ENCODE measurements at regions not wholly inside any gene's neighbourhood (a gene's known extent, or its start where the extent isn't known, plus 50 kb on each side); places are given as distances from the start of the nearest gene placed in this dataset.

- H3K4me1 ChIP-seq, result no peaks in the 10 kb centered on the region
- H3K27ac ChIP-seq, result no peak overlapping the region
- no peak for TF ChIP-seq POLR2A (IDR thresholded peaks at IDR 0.05)
- no peak for TF ChIP-seq CTCF (IDR thresholded peaks at IDR 0.05)
- no peak for DNase-seq
- intact Hi-C loops (cut with DNase I; ENCODE audit: low total_unique reads), result no loop called here
- no peak overlapping the region for H3K4me3 ChIP-seq
- H3K27me3 ChIP-seq, result no peaks in the 10 kb centered on the region
- H3K36me3 ChIP-seq, result no peaks in the 10 kb centered on the region
- H3K9me3 ChIP-seq, result no peaks in the 10 kb centered on the region
These were observed 296.8 kb downstream of the WDR72 start for GRCh38 chr15:53462651-53463050.

GRCh38 chr15:53461677-53462076, 297.8 kb downstream of the WDR72 start:
- no peaks in the 10 kb centered on the region for H3K4me1 ChIP-seq
- H3K36me3 ChIP-seq, result no peaks in the 10 kb centered on the region
- intact Hi-C loops (cut with DNase I; ENCODE audit: low total_unique reads), result no loop called here
- no peaks in the 10 kb centered on the region for H3K9me3 ChIP-seq
- H3K4me3 ChIP-seq, result no peak overlapping the region
- H3K27ac ChIP-seq, result no peak overlapping the region
- no peak for DNase-seq
- TF ChIP-seq CTCF (IDR thresholded peaks at IDR 0.05), result no peak
- no peak for TF ChIP-seq POLR2A (IDR thresholded peaks at IDR 0.05)
- H3K27me3 ChIP-seq, result no peaks in the 10 kb centered on the region

GRCh38 chr15:53458736-53459135, 300.7 kb downstream of the WDR72 start:
- H3K9me3 ChIP-seq, result no peaks in the 10 kb centered on the region
- no peaks in the 10 kb centered on the region for H3K4me1 ChIP-seq
- TF ChIP-seq CTCF (IDR thresholded peaks at IDR 0.05), result no peak
- TF ChIP-seq POLR2A (IDR thresholded peaks at IDR 0.05), result no peak
- no peaks in the 10 kb centered on the region for H3K27me3 ChIP-seq
- no peaks in the 10 kb centered on the region for H3K36me3 ChIP-seq
- no peak for DNase-seq
- intact Hi-C loops (cut with DNase I; ENCODE audit: low total_unique reads), result no loop called here
- H3K27ac ChIP-seq, result no peak overlapping the region
- no peak overlapping the region for H3K4me3 ChIP-seq

- intact Hi-C loops (cut with DNase I; ENCODE audit: low total_unique reads), result no loop called here
- no peaks in the 10 kb centered on the region for H3K9me3 ChIP-seq
- DNase-seq, result no peak
- no peaks in the 10 kb centered on the region for H3K36me3 ChIP-seq
- no peaks in the 10 kb centered on the region for H3K4me1 ChIP-seq
- H3K27ac ChIP-seq, result no peak overlapping the region
- TF ChIP-seq CTCF (IDR thresholded peaks at IDR 0.05), result no peak
- TF ChIP-seq POLR2A (IDR thresholded peaks at IDR 0.05), result no peak
- no peak overlapping the region for H3K4me3 ChIP-seq
- no peaks in the 10 kb centered on the region for H3K27me3 ChIP-seq
These were observed 302.0 kb downstream of the WDR72 start for GRCh38 chr15:53457479-53457878.

GRCh38 chr15:53454843-53455721, 304.4 kb downstream of the WDR72 start:
- no peak overlapping the region for H3K27ac ChIP-seq

More at GRCh38 chr15:53454843-53455721, 304.4 kb downstream of the WDR72 start:
- Histone ChIP-seq H3K4me1 (no peaks in the 10 kb centered on the region), H3K36me3 (no peaks in the 10 kb centered on the region), H3K4me3 (no peak overlapping the region), H3K9me3 (no peaks in the 10 kb centered on the region), H3K27me3 (no peaks in the 10 kb centered on the region)
- TF ChIP-seq POLR2A (IDR thresholded peaks at IDR 0.05) (no peak), CTCF (IDR thresholded peaks at IDR 0.05) (no peak)
- intact Hi-C loops (cut with DNase I; ENCODE audit: low total_unique reads), result no loop called here
- no peak for DNase-seq

All from uterus (tissue), 3 donors.